Neural cell (in vitro differentiated cells): ENCODE measurements at regions not wholly inside any gene's neighbourhood (a gene's known extent, or its start where the extent isn't known, plus 50 kb on each side); places are given as distances from the start of the nearest gene placed in this dataset.

Experiments
- H2AFZ ChIP-seq: fragments of 200-600, 300-800 bp; sonication (generic), shearing (Covaris generic); 2 replicates; pipeline ENCODE4 v1.6.0; 2014; ENCODE audit warnings: low read depth, mild to moderate bottlenecking, antibody characterized with exemption, low read length, moderate library complexity
- H3F3A ChIP-seq: fragments of 200-600 bp; shearing (Covaris generic); 2 replicates; pipeline ENCODE4 v1.6.1; 2016; ENCODE audit warnings: mild to moderate bottlenecking, moderate library complexity, mixed read lengths, antibody characterized with exemption, low read length; ENCODE audit not compliant: insufficient read depth, poor library complexity, severe bottlenecking
- H3K27ac ChIP-seq: fragments of 200-600, 300-800 bp; sonication (generic), shearing (Covaris generic); 2 replicates; pipeline ENCODE4 v1.5.1; 2014; ENCODE audit warnings: mild to moderate bottlenecking, low read length, moderate library complexity
- H3K27me3 ChIP-seq: fragments of 300-800, 200-600 bp; sonication (generic), shearing (Covaris generic); 2 replicates; pipeline ENCODE4 v1.6.0; 2014; ENCODE audit warnings: mild to moderate bottlenecking, low read depth, low read length, moderate library complexity; ENCODE audit not compliant: insufficient read depth
- H3K36me3 ChIP-seq: fragments of 300-800, 200-600 bp; sonication (generic), shearing (Covaris generic); 2 replicates; pipeline ENCODE4 v1.5.1; 2014; ENCODE audit warnings: mild to moderate bottlenecking, antibody characterized with exemption, low read length, moderate library complexity; ENCODE audit not compliant: insufficient read depth
- H3K4me2 ChIP-seq: fragments of 300-800, 200-600 bp; sonication (generic), shearing (Covaris generic); 2 replicates; pipeline ENCODE4 v1.6.0; 2014; ENCODE audit warnings: mild to moderate bottlenecking, low read length
- H3K4me3 ChIP-seq: fragments of 300-800, 200-600 bp; sonication (generic), shearing (Covaris generic); 2 replicates; pipeline ENCODE4 v1.5.1; 2014; ENCODE audit warnings: mild to moderate bottlenecking, low read length, moderate library complexity
- H3K79me2 ChIP-seq: fragments of 200-600 bp; shearing (Covaris generic); replicated peaks from 2 replicates; pipeline ENCODE4 v1.6.0; 2014; ENCODE audit warnings: mild to moderate bottlenecking, low read length, moderate library complexity; ENCODE audit not compliant: insufficient read depth
- H3K9ac ChIP-seq: fragments of 300-800, 200-600 bp; sonication (generic), shearing (Covaris generic); 2 replicates; pipeline ENCODE4 v1.6.1; 2016; ENCODE audit warnings: mild to moderate bottlenecking, low read length, mixed read lengths
- H3K9me2 ChIP-seq: fragments of 200-600 bp; shearing (Covaris generic); 2 replicates; pipeline ENCODE4 v1.6.1; 2016; ENCODE audit warnings: mild to moderate bottlenecking, low read length, mixed read lengths; ENCODE audit not compliant: insufficient read depth
- H3K9me3 ChIP-seq: fragments of 200-600, 300-800 bp; sonication (generic), shearing (Covaris generic); 2 replicates; pipeline ENCODE4 v1.6.1; 2016; ENCODE audit warnings: mild to moderate bottlenecking, mixed run types, low read length, moderate library complexity, mixed read lengths
- H4K20me1 ChIP-seq: fragments of 200-600 bp; shearing (Covaris generic); 2 replicates; pipeline ENCODE4 v1.6.1; 2016; ENCODE audit warnings: mild to moderate bottlenecking, mixed run types; ENCODE audit not compliant: insufficient read depth
- CTCF ChIP-seq: fragments of 450-650 bp; IDR thresholded peaks from 2 replicates; pipeline ENCODE4 v1.5.1; 2014; ENCODE audit warnings: antibody characterized with exemption, mild to moderate bottlenecking, moderate library complexity; ENCODE audit not compliant: poor library complexity, severe bottlenecking
- EP300 ChIP-seq: fragments of 450-650 bp; conservative IDR thresholded peaks from 2 replicates; pipeline ENCODE4 v1.6.1; 2014; ENCODE audit warnings: antibody characterized with exemption, mild to moderate bottlenecking, moderate library complexity; ENCODE audit not compliant: poor library complexity, severe bottlenecking
- EZH2 ChIP-seq: fragments of 200-600, 300-800 bp; shearing (Covaris generic), sonication (generic); IDR thresholded peaks from 2 replicates; pipeline ENCODE4 v1.6.1; 2014; ENCODE audit warnings: antibody characterized with exemption, low read length, borderline replicate concordance, mild to moderate bottlenecking; ENCODE audit not compliant: insufficient read depth, poor library complexity, severe bottlenecking
- MXI1 ChIP-seq: fragments of 450-650 bp; conservative IDR thresholded peaks from 2 replicates; pipeline ENCODE4 v1.6.1; 2014; ENCODE audit warnings: antibody characterized with exemption, mild to moderate bottlenecking; ENCODE audit not compliant: poor library complexity, severe bottlenecking
- POLR2AphosphoS5 ChIP-seq: IDR thresholded peaks from 2 replicates; pipeline ENCODE4 v1.6.1; 2012
- RAD21 ChIP-seq: fragments of 450-650 bp; conservative IDR thresholded peaks from 2 replicates; pipeline ENCODE4 v1.6.1; 2014; ENCODE audit warnings: antibody characterized with exemption, mild to moderate bottlenecking, moderate library complexity
- SMC3 ChIP-seq: fragments of 450-650 bp; conservative IDR thresholded peaks from 2 replicates; pipeline ENCODE4 v1.6.1; 2014; ENCODE audit warnings: antibody characterized with exemption, mild to moderate bottlenecking, moderate library complexity; ENCODE audit not compliant: poor library complexity
- TAF1 ChIP-seq: IDR thresholded peaks from 2 replicates; pipeline ENCODE4 v1.6.1; 2012; ENCODE audit warnings: low read depth
- TF ChIP-seq, protein P1 (sequence below): IDR thresholded peaks from 2 replicates; pipeline ENCODE4 v1.6.1; 2012; ENCODE audit warnings: borderline replicate concordance

- H3K79me2 ChIP-seq, result no peaks in the 10 kb centered on the region
- no peaks in the 10 kb centered on the region for H4K20me1 ChIP-seq
- no peaks in the 10 kb centered on the region for H3K9me3 ChIP-seq
- no peak overlapping the region for H3K9ac ChIP-seq
- H3K4me3 ChIP-seq, result no peak overlapping the region
- no peak overlapping the region for H3K4me2 ChIP-seq
- TF ChIP-seq EP300, result no peak
- TF ChIP-seq EZH2, result no peak
- TF ChIP-seq TAF1, result no peak
- TF ChIP-seq SMC3, result no peak
- no peak for TF ChIP-seq RAD21
- no peak for TF ChIP-seq MXI1
- no peak for TF ChIP-seq POLR2AphosphoS5
- TF ChIP-seq CTCF, result no peak
- TF ChIP-seq, protein P1, sequence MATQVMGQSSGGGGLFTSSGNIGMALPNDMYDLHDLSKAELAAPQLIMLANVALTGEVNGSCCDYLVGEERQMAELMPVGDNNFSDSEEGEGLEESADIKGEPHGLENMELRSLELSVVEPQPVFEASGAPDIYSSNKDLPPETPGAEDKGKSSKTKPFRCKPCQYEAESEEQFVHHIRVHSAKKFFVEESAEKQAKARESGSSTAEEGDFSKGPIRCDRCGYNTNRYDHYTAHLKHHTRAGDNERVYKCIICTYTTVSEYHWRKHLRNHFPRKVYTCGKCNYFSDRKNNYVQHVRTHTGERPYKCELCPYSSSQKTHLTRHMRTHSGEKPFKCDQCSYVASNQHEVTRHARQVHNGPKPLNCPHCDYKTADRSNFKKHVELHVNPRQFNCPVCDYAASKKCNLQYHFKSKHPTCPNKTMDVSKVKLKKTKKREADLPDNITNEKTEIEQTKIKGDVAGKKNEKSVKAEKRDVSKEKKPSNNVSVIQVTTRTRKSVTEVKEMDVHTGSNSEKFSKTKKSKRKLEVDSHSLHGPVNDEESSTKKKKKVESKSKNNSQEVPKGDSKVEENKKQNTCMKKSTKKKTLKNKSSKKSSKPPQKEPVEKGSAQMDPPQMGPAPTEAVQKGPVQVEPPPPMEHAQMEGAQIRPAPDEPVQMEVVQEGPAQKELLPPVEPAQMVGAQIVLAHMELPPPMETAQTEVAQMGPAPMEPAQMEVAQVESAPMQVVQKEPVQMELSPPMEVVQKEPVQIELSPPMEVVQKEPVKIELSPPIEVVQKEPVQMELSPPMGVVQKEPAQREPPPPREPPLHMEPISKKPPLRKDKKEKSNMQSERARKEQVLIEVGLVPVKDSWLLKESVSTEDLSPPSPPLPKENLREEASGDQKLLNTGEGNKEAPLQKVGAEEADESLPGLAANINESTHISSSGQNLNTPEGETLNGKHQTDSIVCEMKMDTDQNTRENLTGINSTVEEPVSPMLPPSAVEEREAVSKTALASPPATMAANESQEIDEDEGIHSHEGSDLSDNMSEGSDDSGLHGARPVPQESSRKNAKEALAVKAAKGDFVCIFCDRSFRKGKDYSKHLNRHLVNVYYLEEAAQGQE, result no peak
- no peaks in the 10 kb centered on the region for H3K9me2 ChIP-seq
- no peak overlapping the region for H2AFZ ChIP-seq
- H3F3A ChIP-seq, result no peaks in the 10 kb centered on the region
- H3K36me3 ChIP-seq, result no peaks in the 10 kb centered on the region
- no peak overlapping the region for H3K27ac ChIP-seq
- H3K27me3 ChIP-seq, result no peaks in the 10 kb centered on the region
Measured at GRCh38 chr14:48086516-48086915, 411.1 kb upstream of the MDGA2 start.

GRCh38 chr14:48075487-48075886 is 400.1 kb upstream of the MDGA2 start:
- Histone ChIP-seq H4K20me1 (no peaks in the 10 kb centered on the region), H3K9ac (no peak overlapping the region), H3K27ac (no peak overlapping the region), H2AFZ (no peak overlapping the region), H3K27me3 (no peaks in the 10 kb centered on the region), H3K36me3 (no peaks in the 10 kb centered on the region), H3K9me3 (no peaks in the 10 kb centered on the region), H3K9me2 (no peaks in the 10 kb centered on the region), H3F3A (no peaks in the 10 kb centered on the region), H3K4me2 (no peak overlapping the region), H3K4me3 (no peak overlapping the region), H3K79me2 (no peaks in the 10 kb centered on the region)
- TF ChIP-seq RAD21 (no peak), EP300 (no peak), CTCF (no peak), EZH2 (no peak), SMC3 (no peak), TAF1 (no peak), MXI1 (no peak), POLR2AphosphoS5 (no peak)
- TF ChIP-seq, protein P1, result no peak
